KMS-11 (cell line): ENCODE measurements at regions not wholly inside any gene's neighbourhood (a gene's known extent, or its start where the extent isn't known, plus 50 kb on each side); places are given as distances from the start of the nearest gene placed in this dataset.
"Not testable (repeated sequence)": the region's sequence is repeated elsewhere in the genome, so short reads cannot be mapped to it uniquely, and the experiment has no call there.

ENCODE experiments used
- H2AFZ ChIP-seq: fragments of 200-600 bp; sonication (generic); 2 replicates; pipeline ENCODE4 v1.6.1; 2016; ENCODE audit warnings: antibody characterized with exemption, mixed run types, low read depth
- H3K27ac ChIP-seq: fragments of 200-600 bp; sonication (generic); 2 replicates; pipeline ENCODE4 v1.6.1; 2016; ENCODE audit warnings: mild to moderate bottlenecking, mixed run types
- H3K27me3 ChIP-seq: fragments of 200-600 bp; sonication (generic); 2 replicates; pipeline ENCODE4 v1.6.1; 2017; ENCODE audit warnings: mild to moderate bottlenecking, low read depth, mixed run types, moderate library complexity; ENCODE audit not compliant: insufficient read depth
- H3K36me3 ChIP-seq: fragments of 200-600 bp; sonication (generic); 2 replicates; pipeline ENCODE4 v1.6.1; 2017; ENCODE audit warnings: mild to moderate bottlenecking, mixed run types; ENCODE audit not compliant: insufficient read depth
- H3K4me1 ChIP-seq: fragments of 200-600 bp; sonication (generic); 2 replicates; pipeline ENCODE4 v1.6.1; 2016; ENCODE audit warnings: mild to moderate bottlenecking, low read depth, mixed run types; ENCODE audit not compliant: poor library complexity, severe bottlenecking
- H3K4me2 ChIP-seq: fragments of 200-600 bp; sonication (generic); 2 replicates; pipeline ENCODE4 v1.7.0; 2016; ENCODE audit warnings: mild to moderate bottlenecking, mixed run types
- H3K4me3 ChIP-seq: fragments of 200-600 bp; sonication (generic); IDR thresholded peaks from 2 replicates; pipeline ENCODE4 v1.6.1; 2017; ENCODE audit warnings: low read depth, low read length, mixed read lengths; ENCODE audit not compliant: insufficient read depth
- H3K79me2 ChIP-seq: fragments of 200-600 bp; sonication (generic); 2 replicates; pipeline ENCODE4 v1.6.1; 2016; ENCODE audit warnings: low read depth, mixed run types; ENCODE audit not compliant: insufficient read depth
- H3K9ac ChIP-seq: fragments of 200-600 bp; sonication (generic); 2 replicates; pipeline ENCODE4 v1.6.1; 2016; ENCODE audit warnings: mild to moderate bottlenecking, mixed run types
- H4K20me1 ChIP-seq: fragments of 200-600 bp; sonication (generic); 2 replicates; pipeline ENCODE4 v1.6.1; 2016; ENCODE audit warnings: mild to moderate bottlenecking, mixed run types; ENCODE audit not compliant: insufficient read depth
- CTCF ChIP-seq: fragments of 200-600 bp; sonication (generic); conservative IDR thresholded peaks from 2 replicates; pipeline ENCODE4 v1.6.1; 2017; ENCODE audit warnings: low read depth, mild to moderate bottlenecking, antibody characterized with exemption, low read length, moderate library complexity, mixed read lengths

- Histone ChIP-seq H3K36me3 (no peaks in the 10 kb centered on the region), H3K9ac (no peak overlapping the region), H3K4me2 (no peak overlapping the region), H2AFZ (no peak overlapping the region), H4K20me1 (no peaks in the 10 kb centered on the region), H3K4me1 (no peaks in the 10 kb centered on the region), H3K27me3 (no peaks in the 10 kb centered on the region), H3K27ac (no peak overlapping the region), H3K79me2 (no peaks in the 10 kb centered on the region), H3K4me3 (no peak overlapping the region)
- no peak for TF ChIP-seq CTCF
These were observed 216.1 kb downstream of the DUSP10 start for GRCh38 chr1:221525749-221526148.

GRCh38 chr1:221527302-221527701 lies 214.6 kb downstream of the DUSP10 start:
- Histone ChIP-seq H3K27me3 (no peaks in the 10 kb centered on the region), H4K20me1 (no peaks in the 10 kb centered on the region), H3K79me2 (no peaks in the 10 kb centered on the region), H3K27ac (no peak overlapping the region), H3K36me3 (no peaks in the 10 kb centered on the region), H3K9ac (no peak overlapping the region), H3K4me3 (no peak overlapping the region), H3K4me1 (no peaks in the 10 kb centered on the region), H3K4me2 (no peak overlapping the region), H2AFZ (no peak overlapping the region)
- TF ChIP-seq CTCF, result no peak

DNA sequence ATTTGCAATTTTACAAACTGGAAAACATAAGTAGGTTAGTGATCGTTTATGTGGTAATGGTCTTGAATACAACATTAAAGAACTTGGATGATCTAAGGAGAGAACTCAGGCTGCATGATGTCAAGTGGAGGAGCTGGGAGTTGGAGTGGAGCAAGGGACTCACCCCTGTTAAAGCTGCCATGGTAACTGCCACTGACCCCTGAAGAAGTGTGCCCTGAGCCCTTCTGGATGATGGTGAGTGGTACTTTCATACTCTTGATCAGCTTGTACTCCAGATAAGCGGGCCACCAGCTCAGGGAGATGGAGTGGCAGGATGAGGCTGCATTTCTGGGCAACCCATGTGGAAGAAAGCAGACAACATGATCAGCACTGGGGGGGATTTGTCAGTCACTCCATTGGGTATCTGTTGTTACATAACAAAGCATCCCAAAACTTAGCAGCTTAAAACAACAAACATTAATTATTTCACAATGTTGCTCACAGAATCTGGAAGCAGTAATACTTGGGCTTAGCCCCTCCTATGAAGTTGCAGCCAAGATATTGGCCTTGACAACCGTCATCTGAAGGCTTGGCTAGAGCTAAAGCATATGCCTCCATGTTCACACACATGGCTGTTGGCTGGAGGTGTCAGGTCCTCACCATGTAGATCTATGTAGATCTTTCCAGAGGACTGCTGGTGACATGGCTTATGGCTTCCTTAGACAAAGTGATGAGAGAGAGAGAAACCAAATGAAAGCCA lies 213.8 kb downstream of the DUSP10 start:
- Histone ChIP-seq H3K79me2 (no peaks in the 10 kb centered on the region), H2AFZ (no peak overlapping the region), H4K20me1 (no peaks in the 10 kb centered on the region), H3K27ac (no peak overlapping the region), H3K4me3 (no peak overlapping the region), H3K27me3 (no peaks in the 10 kb centered on the region), H3K36me3 (no peaks in the 10 kb centered on the region), H3K4me1 (no peaks in the 10 kb centered on the region), H3K9ac (no peak overlapping the region), H3K4me2 (no peak overlapping the region)
- no peak for TF ChIP-seq CTCF

DNA sequence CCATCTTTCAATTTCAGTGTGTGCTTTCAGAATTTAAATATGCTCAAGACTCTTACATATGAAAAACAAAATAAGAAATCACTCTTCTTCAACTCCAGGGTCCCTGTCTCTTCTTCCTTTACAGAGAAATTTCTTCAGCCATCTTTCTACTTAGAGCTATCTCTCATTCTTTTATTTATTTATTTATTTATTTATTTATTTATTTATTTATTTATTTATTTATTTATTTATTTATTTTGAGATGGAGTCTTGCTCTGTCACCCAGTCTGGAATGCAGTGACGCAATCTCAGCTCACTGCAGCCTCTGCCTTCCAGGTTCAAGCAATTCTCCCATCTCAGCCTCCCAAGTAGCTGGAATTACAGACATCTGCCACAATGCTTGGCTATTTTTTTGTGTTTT lies 211.7 kb downstream of the DUSP10 start:
- not testable (repeated sequence) for H3K4me1 ChIP-seq

GRCh38 chr1:221530791-221531190 lies 211.1 kb downstream of the DUSP10 start:
- no peaks in the 10 kb centered on the region for H4K20me1 ChIP-seq
- H3K27ac ChIP-seq, result no peak overlapping the region
- H3K79me2 ChIP-seq, result no peaks in the 10 kb centered on the region
- H3K36me3 ChIP-seq, result no peaks in the 10 kb centered on the region
- H3K27me3 ChIP-seq, result no peaks in the 10 kb centered on the region
- H3K4me1 ChIP-seq, result no peaks in the 10 kb centered on the region
- no peak overlapping the region for H2AFZ ChIP-seq
- H3K4me3 ChIP-seq, result no peak overlapping the region
- no peak for TF ChIP-seq CTCF
- H3K4me2 ChIP-seq, result no peak overlapping the region
- no peak overlapping the region for H3K9ac ChIP-seq

More for the DNA sequence above, 211.7 kb downstream of the DUSP10 start:
- not testable (repeated sequence) for H3K4me3 ChIP-seq, H3K27me3 ChIP-seq, H3K9ac ChIP-seq, H3K36me3 ChIP-seq, H3K4me2 ChIP-seq, H3K27ac ChIP-seq, H3K79me2 ChIP-seq, H2AFZ ChIP-seq, H4K20me1 ChIP-seq
